ENCODE measurements at regions not wholly inside any gene's neighbourhood (a gene's known extent, or its start where the extent isn't known, plus 50 kb on each side); places are given as distances from the start of the nearest gene placed in this dataset.

- DNase-seq (no peak), ATAC-seq (no peak)
- Histone ChIP-seq H3K27ac (no peak overlapping the region), H3K4me1 (no peaks in the 10 kb centered on the region), H3K36me3 (ENCODE audit: insufficient read depth in 1 of 2, low read depth in 1 of 2) (no peaks in the 10 kb centered on the region), H3K9me3 (peaks cover under 1% of the 10 kb centered on the region), H3K4me3 (no peak overlapping the region), H3K27me3 (ENCODE audit: insufficient read depth in 3 of 3, low read length in 2 of 3) (no peaks in the 10 kb centered on the region)
- intact Hi-C loops (cut with DNase I): no loop called here
- WGBS, 3 donors: 11 to 39% (median 16%) methylated on average over 1 of the region's 1 CpG
- TF ChIP-seq CTCF (IDR thresholded peaks at IDR 0.05): no peak
These were observed 480.0 kb upstream of the SYT4 start for GRCh38 chr18:43757273-43757672.

- H3K27ac ChIP-seq: no peak overlapping the region
- no peaks in the 10 kb centered on the region for H3K36me3 ChIP-seq (ENCODE audit: insufficient read depth in 1 of 2, low read depth in 1 of 2)
- no peaks in the 10 kb centered on the region for H3K4me1 ChIP-seq
- ATAC-seq: no peak
- intact Hi-C loops (cut with DNase I): no loop called here
- no peak overlapping the region for H3K4me3 ChIP-seq
- DNase-seq: no peak
- no peak for TF ChIP-seq CTCF (IDR thresholded peaks at IDR 0.05)
- H3K27me3 ChIP-seq (ENCODE audit: insufficient read depth in 3 of 3, low read length in 2 of 3): no peaks in the 10 kb centered on the region
- no peaks in the 10 kb centered on the region for H3K9me3 ChIP-seq
These were observed 481.4 kb upstream of the SYT4 start for GRCh38 chr18:43758734-43759133.

GRCh38 chr18:43760010-43760409 is 482.7 kb upstream of the SYT4 start:
- H3K4me1 ChIP-seq: no peaks in the 10 kb centered on the region
- TF ChIP-seq CTCF (IDR thresholded peaks at IDR 0.05): no peak
- no peaks in the 10 kb centered on the region for H3K27me3 ChIP-seq (ENCODE audit: insufficient read depth in 3 of 3, low read length in 2 of 3)
- H3K27ac ChIP-seq: no peak overlapping the region
- intact Hi-C loops (cut with DNase I): no loop called here
- peaks cover 9% of the 10 kb centered on the region for H3K9me3 ChIP-seq
- DNase-seq (no peak), ATAC-seq (no peak)
- no peak overlapping the region for H3K4me3 ChIP-seq
- H3K36me3 ChIP-seq (ENCODE audit: insufficient read depth in 1 of 2, low read depth in 1 of 2): no peaks in the 10 kb centered on the region

GRCh38 chr18:43772907-43773306 is 495.6 kb upstream of the SYT4 start:
- no peaks in the 10 kb centered on the region for H3K27me3 ChIP-seq (ENCODE audit: insufficient read depth in 3 of 3, low read length in 2 of 3)
- ATAC-seq (peak in 1 of 4 donors; percentile 32), DNase-seq (peak in 1 of 2 donors; percentile 30)
- H3K27ac ChIP-seq: no peak overlapping the region
- H3K36me3 ChIP-seq (ENCODE audit: insufficient read depth in 1 of 2, low read depth in 1 of 2): no peaks in the 10 kb centered on the region
- no peaks in the 10 kb centered on the region for H3K9me3 ChIP-seq
- H3K4me1 ChIP-seq: no peaks in the 10 kb centered on the region
- 14 to 20% (median 18%) methylated on average over 1 of the region's 1 CpG for WGBS, 3 donors
- TF ChIP-seq CTCF (IDR thresholded peaks at IDR 0.05): no peak
- no peak overlapping the region for H3K4me3 ChIP-seq
- intact Hi-C loops (cut with DNase I): no loop called here

- H3K27me3 ChIP-seq (ENCODE audit: insufficient read depth in 3 of 3, low read length in 2 of 3): no peaks in the 10 kb centered on the region
- intact Hi-C loops (cut with DNase I): no loop called here
- H3K4me1 ChIP-seq: no peaks in the 10 kb centered on the region
- H3K36me3 ChIP-seq (ENCODE audit: insufficient read depth in 1 of 2, low read depth in 1 of 2): no peaks in the 10 kb centered on the region
- H3K4me3 ChIP-seq: no peak overlapping the region
- H3K9me3 ChIP-seq: no peaks in the 10 kb centered on the region
- DNase-seq (no peak), ATAC-seq (no peak)
- no peak overlapping the region for H3K27ac ChIP-seq
- TF ChIP-seq CTCF (IDR thresholded peaks at IDR 0.05): no peak
- WGBS, 3 donors: 95 to 97% (median 97%) methylated on average over 5 of the region's 5 CpGs
These were observed 497.2 kb upstream of the SYT4 start for GRCh38 chr18:43774497-43774896.
